AG10803 (cell line): ENCODE measurements at regions not wholly inside any gene's neighbourhood (a gene's known extent, or its start where the extent isn't known, plus 50 kb on each side); places are given as distances from the start of the nearest gene placed in this dataset.

ENCODE experiments used
- DNase-seq: peaks from one replicate; pipeline ENCODE4 v3.0.0; 2010; ENCODE audit warnings: low read depth
- H3K4me3 ChIP-seq: 2 replicates; pipeline ENCODE4 v1.5.1; 2011; ENCODE audit warnings: mild to moderate bottlenecking, low read length, control low read depth
- TF ChIP-seq, protein P1 (sequence below): conservative IDR thresholded peaks from 2 replicates; pipeline ENCODE4 v1.5.1; 2011; ENCODE audit warnings: mild to moderate bottlenecking, low read length, control low read depth, inconsistent platforms

DNA sequence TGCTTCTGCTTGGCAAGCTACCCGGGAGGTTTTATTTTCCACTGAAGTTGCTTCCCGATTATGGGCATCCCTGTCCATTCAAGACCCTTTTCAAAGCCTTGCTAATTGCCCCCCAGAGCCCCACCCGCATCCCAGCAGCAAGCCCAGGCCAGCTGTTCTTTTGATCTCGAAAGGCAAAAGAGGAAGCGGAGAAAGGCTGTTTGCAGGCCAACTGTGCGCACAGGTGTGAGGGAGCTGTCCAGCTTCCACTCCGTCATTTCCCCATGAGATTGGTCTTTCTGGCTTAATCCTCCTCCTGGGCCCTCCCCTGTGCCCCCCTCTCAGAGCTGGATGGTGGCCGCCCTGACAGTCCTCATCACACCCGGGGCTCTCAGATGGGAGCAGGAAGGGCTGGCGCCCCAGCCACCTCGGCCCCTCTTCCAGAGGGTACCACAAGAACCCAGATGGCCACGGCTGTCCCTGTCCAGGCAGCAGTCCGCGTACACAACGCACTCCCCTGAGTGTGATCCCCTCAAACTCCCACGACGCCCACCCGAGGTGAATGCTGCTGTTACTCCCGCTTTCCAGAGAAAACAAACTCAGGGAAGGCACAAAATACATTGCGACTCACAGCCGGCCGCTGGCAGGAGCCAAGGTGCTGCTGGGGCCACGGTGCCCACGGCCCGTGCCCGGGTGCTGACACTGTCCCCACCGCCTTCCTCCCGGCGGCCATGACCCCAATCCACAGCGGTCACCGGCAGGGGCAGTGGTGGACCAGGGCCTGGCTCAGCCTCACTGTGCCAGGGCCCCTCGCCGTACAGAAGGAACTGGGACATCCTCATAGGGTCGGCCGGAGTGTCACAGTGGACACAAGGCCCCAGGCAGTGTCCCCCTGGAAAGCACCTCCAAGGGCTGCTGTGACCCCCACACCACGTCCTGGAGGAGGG is 121.9 kb downstream of the CRYAA start:
- H3K4me3 ChIP-seq = no peak overlapping the region
- no peak for DNase-seq
- TF ChIP-seq, protein P1, sequence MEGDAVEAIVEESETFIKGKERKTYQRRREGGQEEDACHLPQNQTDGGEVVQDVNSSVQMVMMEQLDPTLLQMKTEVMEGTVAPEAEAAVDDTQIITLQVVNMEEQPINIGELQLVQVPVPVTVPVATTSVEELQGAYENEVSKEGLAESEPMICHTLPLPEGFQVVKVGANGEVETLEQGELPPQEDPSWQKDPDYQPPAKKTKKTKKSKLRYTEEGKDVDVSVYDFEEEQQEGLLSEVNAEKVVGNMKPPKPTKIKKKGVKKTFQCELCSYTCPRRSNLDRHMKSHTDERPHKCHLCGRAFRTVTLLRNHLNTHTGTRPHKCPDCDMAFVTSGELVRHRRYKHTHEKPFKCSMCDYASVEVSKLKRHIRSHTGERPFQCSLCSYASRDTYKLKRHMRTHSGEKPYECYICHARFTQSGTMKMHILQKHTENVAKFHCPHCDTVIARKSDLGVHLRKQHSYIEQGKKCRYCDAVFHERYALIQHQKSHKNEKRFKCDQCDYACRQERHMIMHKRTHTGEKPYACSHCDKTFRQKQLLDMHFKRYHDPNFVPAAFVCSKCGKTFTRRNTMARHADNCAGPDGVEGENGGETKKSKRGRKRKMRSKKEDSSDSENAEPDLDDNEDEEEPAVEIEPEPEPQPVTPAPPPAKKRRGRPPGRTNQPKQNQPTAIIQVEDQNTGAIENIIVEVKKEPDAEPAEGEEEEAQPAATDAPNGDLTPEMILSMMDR = no peak

DNA sequence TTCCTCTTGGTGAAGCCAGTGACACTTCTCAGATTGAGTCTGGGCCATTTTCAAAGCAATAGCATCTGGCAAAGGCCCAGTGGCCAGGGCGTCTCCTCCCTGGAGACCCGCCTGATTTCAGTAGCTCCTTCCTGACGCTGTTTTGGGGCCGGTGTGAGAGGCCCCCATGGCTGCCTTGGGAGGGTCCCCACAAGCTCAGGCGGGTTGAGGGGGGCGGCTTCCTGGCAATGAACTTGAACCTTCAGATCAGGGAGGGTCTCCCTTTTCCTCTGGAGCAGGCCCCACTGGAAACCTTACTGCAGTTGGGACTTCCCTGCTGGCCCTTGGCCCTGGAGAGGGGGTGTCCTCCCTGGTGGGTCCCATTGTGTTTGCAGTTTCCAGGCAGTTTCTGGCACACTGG is 121.2 kb downstream of the CRYAA start:
- no peak for DNase-seq
- TF ChIP-seq, protein P1 = no peak
- H3K4me3 ChIP-seq = no peak overlapping the region

DNA sequence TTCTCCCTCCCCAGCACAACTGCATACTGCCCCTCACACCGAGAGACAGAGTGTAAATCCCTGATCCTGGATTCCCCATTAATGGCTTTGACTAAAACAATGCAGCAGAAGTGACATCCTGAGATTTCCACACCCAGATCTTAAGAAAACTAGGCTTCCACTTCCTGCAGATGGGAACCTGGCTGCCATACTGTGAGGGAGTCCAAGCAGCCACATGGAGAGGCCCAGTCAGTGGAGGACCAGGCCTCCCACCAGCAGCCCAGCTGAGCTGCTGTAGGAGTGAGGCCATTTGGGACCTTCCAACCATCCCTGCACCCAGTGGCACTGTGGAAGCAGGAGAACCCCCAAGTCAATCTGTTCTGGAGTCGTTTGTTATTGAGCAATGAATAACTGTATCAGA is 120.6 kb downstream of the CRYAA start:
- H3K4me3 ChIP-seq = no peak overlapping the region
- no peak for DNase-seq
- TF ChIP-seq, protein P1 = no peak

DNA sequence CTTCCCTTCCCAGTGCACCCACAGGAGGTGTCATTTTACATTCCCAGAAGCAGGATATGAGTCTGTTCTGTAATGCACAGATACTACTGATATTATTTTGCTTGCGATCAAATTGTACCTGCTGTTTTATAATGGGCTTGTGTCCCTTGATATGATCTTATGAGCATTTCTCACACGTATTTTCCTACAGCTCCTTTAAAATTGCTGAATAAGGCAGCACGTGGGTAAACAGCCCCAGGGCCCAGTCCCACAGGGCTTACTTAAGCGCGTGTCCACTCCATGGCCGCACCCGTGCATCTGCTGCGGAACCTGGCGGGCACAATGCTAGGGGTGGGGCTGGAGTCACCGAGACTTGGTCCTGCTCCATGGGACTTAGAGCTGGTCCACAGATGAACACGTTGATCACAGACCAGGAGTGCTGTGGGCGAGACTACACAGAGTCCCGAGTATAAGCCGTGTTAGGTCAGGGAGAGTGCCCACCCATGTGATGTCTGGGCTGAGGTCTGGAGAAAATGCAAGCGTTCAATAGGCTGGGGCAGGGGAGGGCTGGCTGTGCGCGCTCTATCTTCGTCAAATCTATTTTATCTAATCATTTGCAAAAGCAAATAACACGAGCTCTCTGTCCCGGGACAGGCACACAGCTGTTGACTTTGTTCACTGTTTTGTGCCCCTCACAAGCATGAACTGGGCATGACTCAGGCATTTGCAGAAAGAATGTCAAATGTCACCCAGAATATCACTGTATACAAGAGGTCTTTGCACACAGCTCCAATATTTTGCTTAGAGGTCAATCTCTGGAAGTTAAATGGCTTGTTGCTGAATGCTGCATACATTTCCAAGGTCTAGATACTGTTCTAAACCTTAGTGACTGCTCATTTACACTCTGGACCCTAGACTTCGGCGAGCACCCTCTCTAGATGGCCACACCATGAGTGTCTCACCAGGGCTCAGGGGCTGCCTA is 119.3 kb downstream of the CRYAA start:
- DNase-seq = no peak
- TF ChIP-seq, protein P1 = no peak
- H3K4me3 ChIP-seq = no peak overlapping the region

DNA sequence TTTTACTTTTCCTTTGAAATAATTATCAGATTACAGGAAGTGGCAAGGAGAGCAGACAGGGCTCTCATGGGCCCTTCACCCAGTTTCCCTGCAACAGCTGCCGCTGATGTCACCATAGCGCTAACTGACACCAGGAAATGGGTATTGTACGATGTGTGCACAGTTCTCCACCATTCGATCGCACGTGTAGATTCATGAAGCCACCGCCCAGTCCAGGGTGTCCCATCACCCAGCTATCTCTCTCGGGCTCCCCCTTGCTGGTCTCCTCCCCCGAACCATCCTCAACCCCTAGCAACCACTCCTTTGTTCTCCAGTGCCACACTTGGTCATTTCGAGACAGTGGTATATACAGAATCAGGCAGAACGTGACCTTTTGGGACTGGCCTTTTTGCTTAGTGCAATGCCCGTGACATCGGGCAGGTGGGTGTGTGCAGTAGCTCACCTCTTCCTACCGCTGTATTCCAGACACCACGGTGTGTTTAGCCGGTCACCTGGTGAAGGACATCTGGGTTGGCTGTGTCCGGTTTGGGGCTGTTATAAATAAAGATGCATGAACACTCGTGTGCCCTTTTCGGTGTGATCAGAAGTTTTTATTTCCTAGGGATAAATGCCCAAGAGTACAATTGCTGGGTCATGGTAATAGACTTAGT is 118.4 kb downstream of the CRYAA start:
- DNase-seq = no peak
- H3K4me3 ChIP-seq = no peak overlapping the region

DNA sequence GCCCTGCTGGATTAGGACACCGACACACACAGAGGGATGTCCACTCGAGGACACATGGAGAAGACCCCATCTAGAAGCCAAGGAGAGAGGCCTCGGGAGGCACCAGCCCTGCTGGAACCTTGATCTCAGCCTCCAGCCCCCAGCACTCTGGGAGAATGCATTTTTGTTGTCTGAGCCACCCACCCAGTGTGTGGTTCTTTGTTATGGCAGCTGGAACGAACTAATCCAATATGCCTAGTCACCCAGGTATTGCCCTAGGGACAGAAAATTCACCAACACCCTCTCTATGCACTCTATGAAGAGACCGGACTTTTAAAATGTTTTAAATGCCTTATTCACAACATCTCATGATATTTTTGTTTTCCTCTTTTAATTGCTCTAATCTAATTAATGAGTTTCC is 117.4 kb downstream of the CRYAA start:
- H3K4me3 ChIP-seq = no peak overlapping the region
- TF ChIP-seq, protein P1 = no peak
- no peak for DNase-seq

More for the DNA sequence above, 118.4 kb downstream of the CRYAA start:
- TF ChIP-seq, protein P1 = no peak
